ENCODE measurements at regions not wholly inside any gene's neighbourhood (a gene's known extent, or its start where the extent isn't known, plus 50 kb on each side); places are given as distances from the start of the nearest gene placed in this dataset.

DNA sequence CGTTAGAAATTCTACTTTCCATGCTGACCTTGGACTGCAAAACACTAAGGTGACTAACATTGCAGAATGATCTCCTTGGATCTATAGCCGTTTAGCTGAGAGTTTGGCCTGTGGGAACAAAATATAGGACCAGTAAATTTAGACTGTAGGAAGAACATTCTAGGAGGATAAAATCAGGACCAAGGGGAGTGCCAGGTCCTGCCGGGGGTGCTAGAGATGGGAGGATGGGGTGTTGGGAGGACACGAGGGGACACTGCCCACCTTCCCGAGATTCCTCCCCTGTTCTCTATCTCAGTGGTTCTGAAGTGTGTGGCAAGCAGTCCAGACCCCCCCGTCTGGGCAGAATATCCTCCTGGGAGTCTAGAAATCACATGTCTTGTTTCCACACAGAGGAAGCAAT lies 445.2 kb downstream of the ZSWIM6 start:
- ATAC-seq (no peak), DNase-seq (ENCODE audit: low spot score) (no peak)

- ATAC-seq: peak; percentile 40
- no peak for DNase-seq (ENCODE audit: low spot score)
Measured at GRCh38 chr5:61779743-61780142, 447.7 kb downstream of the ZSWIM6 start.

GRCh38 chr5:61783481-61783880 lies 451.4 kb downstream of the ZSWIM6 start:
- ATAC-seq (no peak), DNase-seq (ENCODE audit: low spot score) (no peak)

- ATAC-seq (no peak), DNase-seq (ENCODE audit: low spot score) (no peak)
Measured at GRCh38 chr5:61784341-61784740, 452.3 kb downstream of the ZSWIM6 start.

- ATAC-seq: no peak
Measured at GRCh38 chr5:61788548-61788947, 456.5 kb downstream of the ZSWIM6 start.

DNA sequence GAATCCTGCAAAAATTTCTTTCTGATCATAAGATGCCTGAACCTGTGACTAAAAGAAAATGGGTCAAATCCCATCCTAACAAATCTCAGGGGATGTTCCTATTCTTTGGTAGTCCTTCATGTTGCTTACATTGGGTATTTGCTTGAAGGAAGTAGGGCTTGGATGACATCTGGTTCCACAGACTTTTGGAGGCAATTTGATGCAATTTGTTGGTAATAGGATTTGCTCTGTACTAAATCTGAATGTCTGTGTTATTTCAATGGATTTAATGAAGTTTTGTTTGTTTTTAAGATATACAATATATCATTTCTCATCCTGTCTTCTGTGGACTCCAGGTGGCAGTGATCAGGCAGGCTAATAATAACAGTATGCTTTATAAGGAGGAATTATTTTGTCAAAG lies 457.9 kb downstream of the ZSWIM6 start:
- DNase-seq (ENCODE audit: low spot score) (no peak), ATAC-seq (no peak)

More at GRCh38 chr5:61788548-61788947, 456.5 kb downstream of the ZSWIM6 start:
- no peak for DNase-seq (ENCODE audit: low spot score)

- peak; percentile 50 for DNase-seq (ENCODE audit: low spot score)
- ATAC-seq: peak; percentile 88
Measured at GRCh38 chr5:61790678-61791077, 458.6 kb downstream of the ZSWIM6 start.

GRCh38 chr5:61796773-61797172 lies 464.7 kb downstream of the ZSWIM6 start:
- no peak for ATAC-seq
- DNase-seq (ENCODE audit: low spot score): no peak

- DNase-seq (ENCODE audit: low spot score) (no peak), ATAC-seq (no peak)
Measured at GRCh38 chr5:61800450-61800849, 468.4 kb downstream of the ZSWIM6 start.

- ATAC-seq: peak; percentile 77
- no peak for DNase-seq (ENCODE audit: low spot score)
Measured at GRCh38 chr5:61801174-61801573, 469.1 kb downstream of the ZSWIM6 start.

DNA sequence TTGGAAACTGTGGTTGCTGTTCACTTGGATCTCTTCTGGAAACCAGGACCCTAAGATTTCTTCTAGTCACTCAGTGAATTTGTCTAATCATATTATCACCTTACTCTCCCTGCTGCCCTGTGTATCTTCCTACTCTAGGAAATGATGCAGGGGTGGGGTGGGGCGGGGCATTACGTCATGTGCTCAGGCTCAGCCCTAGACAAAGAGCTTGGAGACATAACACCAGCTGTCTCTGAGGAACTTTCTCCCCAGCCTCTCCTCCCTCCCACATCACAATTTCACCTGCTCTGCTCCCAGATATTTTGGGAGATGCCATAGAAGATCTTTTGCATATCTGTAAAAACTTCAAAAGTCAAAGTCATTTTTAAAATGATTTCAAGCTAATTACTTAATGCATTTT lies 470.4 kb downstream of the ZSWIM6 start:
- ATAC-seq (no peak), DNase-seq (ENCODE audit: low spot score) (no peak)

DNA sequence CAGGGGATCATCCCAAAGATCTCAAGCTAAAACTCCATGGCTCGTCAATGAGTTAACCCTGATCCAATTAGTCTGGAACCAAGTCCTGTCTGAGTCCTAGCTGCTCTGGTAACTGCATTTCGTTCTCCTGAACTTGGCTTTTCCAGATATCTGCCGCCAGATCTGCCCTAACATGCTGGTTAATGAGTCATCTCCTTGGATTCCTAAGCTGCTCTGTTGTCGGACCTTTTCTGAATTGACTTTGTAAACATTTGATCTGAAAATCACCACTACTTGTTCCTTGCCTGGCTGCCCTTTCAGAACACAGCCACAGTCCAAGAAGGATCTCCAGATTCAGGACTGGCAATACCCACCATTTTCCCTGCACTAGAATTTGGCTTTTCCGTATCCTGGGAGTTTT lies 473.0 kb downstream of the ZSWIM6 start:
- no peak for ATAC-seq
- DNase-seq (ENCODE audit: low spot score): no peak

DNA sequence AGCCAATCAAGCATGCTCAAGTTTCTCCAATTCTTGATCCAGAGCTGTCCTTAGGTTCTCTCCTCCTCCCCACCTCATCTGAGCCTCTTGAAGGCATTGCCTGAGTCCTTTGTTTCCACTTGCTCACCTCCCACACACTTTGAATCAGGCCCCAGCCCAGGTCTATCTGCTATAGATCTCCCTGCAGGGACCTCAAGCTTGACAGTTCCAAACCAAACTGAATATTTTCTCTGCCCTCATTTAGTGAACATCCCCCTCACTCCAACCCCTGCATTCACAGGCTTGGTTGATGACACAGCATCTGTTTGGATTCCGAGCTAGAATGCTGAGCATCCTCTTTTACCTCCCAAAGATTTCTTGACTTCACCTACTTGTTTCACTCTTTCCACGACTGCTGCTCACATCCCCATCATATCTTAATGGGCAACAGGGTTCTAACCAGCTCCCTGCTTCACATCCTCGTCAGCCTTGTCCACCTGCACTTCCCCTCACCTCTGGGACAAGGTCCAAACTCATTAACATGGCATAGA lies 474.5 kb downstream of the ZSWIM6 start:
- no peak for ATAC-seq
- no peak for DNase-seq (ENCODE audit: low spot score)

GRCh38 chr5:61808091-61808490 lies 476.0 kb downstream of the ZSWIM6 start:
- DNase-seq (ENCODE audit: low spot score) (no peak), ATAC-seq (no peak)

GRCh38 chr5:61808909-61809308 lies 476.9 kb downstream of the ZSWIM6 start:
- no peak for ATAC-seq

DNA sequence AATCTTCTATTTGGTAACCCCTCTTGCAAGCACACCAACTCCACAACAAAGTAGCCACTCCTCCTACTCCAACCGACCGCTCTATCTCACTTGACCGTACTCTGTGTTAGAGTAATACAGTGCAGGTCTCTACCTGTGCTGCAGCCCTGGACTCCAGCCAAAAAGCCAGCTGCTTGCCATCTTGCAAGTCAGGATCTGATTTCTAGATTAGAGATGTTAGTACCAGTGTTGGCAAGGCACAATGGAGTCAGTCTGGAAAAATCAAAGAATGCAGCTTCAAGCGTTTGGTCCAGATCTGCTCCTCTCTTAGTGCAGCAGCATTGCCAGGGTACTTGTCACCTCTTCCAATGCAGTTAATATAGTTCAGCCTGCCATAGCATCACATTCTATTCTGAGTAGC lies 477.6 kb downstream of the ZSWIM6 start:
- DNase-seq (ENCODE audit: low spot score) (no peak), ATAC-seq (no peak)

More at GRCh38 chr5:61808909-61809308, 476.9 kb downstream of the ZSWIM6 start:
- no peak for DNase-seq (ENCODE audit: low spot score)

DNA sequence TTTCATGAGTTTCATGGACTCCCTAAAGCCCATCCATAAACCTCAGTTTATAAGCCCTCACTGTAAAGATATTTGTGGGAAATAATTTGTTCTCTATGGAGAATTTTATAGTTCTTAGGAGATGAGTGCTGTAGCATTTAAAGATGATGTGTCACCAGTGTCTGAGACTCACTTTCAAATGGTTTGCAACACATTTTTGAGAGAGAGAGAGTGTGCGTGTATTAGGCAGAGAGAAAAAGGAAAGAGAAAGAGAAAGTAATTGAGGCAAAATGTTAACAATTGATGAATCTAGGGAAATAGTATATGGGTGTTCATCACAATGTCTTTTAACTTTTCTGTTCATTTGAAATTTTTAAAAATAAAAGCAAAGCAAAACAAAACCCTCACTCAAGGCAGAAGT lies 479.0 kb downstream of the ZSWIM6 start:
- no peak for ATAC-seq

GRCh38 chr5:61813361-61813760 lies 481.3 kb downstream of the ZSWIM6 start:
- DNase-seq (ENCODE audit: low spot score): no peak
- no peak for ATAC-seq

More for the DNA sequence above, 479.0 kb downstream of the ZSWIM6 start:
- no peak for DNase-seq (ENCODE audit: low spot score)

DNA sequence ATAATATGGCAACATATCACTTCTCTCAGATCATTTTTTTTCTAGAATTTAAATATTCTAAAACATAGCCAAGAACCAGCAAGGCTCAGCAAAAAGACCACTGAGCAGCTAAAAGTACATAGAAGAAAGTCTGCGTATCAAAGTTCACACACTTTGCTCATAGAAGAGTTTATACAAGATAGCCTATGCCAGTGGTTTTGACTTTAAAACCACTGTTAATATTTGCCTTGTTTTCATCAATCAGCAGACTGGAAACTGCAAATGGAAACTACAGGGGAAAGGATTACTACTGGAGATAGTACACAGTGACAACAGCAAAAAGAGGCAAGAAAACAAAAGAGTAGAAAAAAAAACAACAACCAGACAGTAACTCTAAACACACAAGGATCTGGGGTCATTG lies 483.3 kb downstream of the ZSWIM6 start:
- no peak for ATAC-seq
- DNase-seq (ENCODE audit: low spot score): no peak

- ATAC-seq: no peak
- no peak for DNase-seq (ENCODE audit: low spot score)
Measured at GRCh38 chr5:61816146-61816545, 484.1 kb downstream of the ZSWIM6 start.

GRCh38 chr5:61816585-61817450 lies 484.8 kb downstream of the ZSWIM6 start:
- ATAC-seq: no peak
- no peak for DNase-seq (ENCODE audit: low spot score)

GRCh38 chr5:61817472-61818326 lies 485.6 kb downstream of the ZSWIM6 start:
- no peak for DNase-seq (ENCODE audit: low spot score)
- peak; percentile 93 for ATAC-seq

Measured in left lobe of liver (tissue), 2 donors.